Fibroblast of peridontal ligament (primary cell): ENCODE measurements at regions not wholly inside any gene's neighbourhood (a gene's known extent, or its start where the extent isn't known, plus 50 kb on each side); places are given as distances from the start of the nearest gene placed in this dataset.

Experiments
- DNase-seq: peaks from one replicate; pipeline ENCODE4 v3.0.0-alpha.2; 2010; ENCODE audit errors: extremely low read depth

DNA sequence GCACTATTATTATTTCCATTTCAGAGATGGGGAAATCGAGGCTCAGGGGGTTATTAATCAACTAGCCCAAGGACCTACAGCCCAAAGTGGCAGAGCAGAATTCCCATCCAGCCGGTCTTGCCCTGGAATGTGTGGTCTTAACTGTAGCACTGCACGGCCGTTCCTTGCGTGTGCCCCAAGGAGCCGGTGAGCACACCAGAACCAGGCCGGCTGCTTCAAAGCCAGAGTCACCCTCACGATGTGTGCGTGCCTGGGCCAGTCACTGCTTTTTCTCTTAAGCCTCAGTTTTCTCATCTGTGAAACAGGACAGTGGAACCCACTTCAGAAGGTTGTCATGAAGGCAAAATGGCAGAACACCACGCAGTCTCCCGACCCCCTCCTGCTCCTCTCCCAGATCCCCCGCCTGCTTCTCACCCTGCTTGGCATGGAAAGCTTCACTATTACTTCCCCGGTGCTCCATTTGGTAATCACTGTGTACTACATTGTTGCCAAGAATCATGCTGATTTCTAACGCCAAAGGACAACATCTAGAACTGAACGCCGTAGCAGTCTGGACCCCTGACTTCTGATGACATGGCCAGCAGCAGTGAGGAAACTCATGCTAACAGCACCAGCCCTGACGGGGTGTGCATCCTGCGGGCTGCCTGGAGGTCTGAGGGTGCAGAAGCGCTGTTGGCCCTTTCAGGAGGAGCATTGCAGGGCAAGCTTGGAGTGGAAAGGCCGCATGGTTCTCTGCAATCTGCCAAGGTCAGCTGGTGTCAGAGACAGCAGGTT, 106.8 kb upstream of the B3GAT1 start:
- no peak for DNase-seq

DNA sequence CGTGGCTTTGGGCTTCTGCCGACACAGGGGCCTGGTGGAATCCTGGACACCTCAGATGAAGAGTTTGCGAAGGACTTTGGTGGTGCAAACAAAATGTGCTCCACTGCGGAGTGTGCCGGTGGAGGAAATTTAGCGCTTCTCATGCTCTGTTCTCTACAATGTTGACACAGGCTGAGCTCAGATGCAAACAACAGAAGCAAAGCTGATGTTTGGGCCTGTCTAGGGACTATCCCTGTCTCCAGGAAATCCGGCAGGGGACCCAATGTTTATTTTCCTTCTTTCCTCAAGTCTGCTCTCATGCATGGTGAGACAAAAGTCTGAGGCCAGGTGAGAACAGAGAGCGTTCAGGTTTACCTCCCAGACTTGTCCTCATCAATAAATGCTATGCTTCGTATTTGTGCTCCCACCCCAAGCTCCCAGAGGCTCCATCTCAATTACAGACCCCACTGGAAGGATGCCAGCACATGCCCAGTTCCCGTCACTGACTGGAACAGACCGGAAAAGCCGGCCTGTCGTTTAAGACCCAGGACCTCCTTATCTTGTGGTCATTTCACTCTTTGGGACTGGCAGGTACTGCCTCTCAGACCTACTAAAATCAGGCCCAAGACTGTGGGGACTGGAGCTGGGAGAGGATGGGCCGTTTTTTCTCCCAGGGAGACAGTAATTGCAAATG, 105.7 kb upstream of the B3GAT1 start:
- no peak for DNase-seq

DNA sequence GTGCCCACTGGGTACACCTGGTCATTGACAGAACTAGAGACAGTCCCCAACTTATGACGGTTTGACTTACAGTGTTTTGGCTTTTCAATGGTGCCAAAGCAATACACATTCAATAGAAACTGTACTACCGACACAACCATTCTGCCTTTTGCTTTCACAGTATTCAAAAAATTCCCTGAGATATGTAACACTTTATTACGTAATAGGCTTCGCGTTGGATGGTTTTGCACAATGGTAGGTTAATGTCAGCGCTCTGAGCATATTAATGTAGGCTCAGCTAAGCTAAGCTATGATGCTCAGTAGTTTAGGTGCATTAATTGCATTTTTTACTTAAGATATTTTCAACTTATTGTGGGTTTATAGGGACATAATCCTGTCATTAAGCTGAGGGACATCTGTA, 105.1 kb upstream of the B3GAT1 start:
- DNase-seq: no peak

DNA sequence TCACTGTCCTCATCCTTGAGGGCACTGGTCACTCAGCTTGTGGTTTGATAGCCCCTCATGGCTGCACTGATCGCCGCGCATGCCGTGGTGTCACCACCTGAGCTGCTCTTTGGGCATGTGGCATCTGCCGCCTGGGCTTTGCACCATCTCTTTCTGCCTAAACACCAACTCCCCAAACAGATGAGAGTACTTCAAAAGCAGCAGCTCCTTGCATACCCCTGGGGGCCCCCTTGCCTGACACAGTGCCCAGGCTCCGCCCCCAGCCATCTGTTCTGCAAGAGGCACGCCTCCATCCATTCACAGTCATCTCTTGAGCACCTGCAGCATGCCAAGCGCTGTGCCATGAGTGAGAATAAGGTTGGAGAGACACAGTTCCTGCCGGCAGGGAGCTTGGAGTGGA, 104.5 kb upstream of the B3GAT1 start:
- no peak for DNase-seq

DNA sequence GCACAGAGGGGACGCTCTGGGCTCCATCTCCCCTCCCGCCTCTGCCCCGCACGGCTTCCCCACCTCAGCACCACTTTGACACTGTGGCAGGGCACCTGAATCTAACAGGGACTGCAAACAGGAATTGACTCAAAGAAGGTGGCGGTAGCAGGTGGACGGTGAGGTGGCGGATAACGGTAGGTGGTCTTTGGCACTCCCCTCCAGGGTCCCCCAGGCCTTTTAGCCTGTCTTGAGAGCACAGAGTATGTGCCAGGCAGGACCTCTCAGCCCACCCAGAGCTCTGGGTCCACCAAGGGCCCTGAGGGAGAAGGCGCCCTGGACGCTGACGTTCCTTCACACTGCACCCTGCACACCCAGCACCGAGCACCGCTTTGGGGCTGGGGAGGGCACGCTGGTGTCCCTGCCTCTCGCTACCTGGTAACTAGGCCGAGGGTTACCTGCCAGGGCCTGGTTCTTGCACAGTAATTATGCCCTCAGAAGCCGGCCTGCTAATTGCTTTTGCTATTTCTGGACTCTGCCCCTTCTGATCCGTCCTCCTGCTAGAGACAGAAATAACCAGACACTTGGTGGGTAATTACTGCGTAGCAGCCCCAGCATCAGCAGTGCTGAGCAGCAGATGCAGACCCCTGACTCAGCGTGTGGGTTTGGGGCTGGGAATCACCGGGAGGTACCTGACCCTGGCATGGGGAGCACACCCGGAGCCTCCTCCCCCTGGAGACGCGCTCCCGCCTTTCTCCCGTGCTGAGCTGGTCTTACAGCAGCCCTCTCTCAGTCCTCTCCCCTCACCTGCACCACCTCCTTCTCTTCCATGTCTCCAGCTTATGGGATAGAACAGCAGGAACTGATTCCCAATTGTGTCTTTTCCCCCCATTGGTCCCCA, 103.3 kb upstream of the B3GAT1 start:
- no peak for DNase-seq

DNA sequence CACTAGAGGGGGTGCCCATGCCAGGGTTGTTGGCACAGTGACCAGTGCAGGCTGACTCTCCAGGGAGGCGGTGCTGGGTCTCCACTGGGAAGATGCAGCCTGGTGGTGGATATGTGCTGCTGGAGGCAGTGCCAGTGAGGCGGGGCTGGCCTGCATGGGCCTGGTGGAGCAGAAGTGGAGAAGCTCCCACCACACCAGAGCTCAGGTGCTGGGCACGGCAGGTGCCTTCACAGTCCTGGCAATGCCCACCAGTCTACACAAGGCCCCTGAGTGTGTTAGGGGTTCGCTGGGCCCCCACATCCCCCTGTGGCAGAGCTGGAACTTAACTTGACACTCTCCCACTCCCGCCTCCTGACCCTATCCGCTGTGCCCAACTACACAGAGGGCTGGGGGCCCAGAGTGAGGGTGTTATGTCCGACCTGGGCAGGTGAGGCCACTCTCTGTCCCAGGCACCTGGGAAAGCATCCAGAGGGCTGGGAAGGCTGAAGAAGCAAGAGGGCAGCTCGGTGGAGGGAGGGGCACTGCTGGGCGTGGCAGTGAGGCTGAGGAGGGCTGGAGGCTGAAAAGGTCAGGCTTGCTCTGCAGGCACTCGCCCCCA, 102.4 kb upstream of the B3GAT1 start:
- DNase-seq: no peak

DNA sequence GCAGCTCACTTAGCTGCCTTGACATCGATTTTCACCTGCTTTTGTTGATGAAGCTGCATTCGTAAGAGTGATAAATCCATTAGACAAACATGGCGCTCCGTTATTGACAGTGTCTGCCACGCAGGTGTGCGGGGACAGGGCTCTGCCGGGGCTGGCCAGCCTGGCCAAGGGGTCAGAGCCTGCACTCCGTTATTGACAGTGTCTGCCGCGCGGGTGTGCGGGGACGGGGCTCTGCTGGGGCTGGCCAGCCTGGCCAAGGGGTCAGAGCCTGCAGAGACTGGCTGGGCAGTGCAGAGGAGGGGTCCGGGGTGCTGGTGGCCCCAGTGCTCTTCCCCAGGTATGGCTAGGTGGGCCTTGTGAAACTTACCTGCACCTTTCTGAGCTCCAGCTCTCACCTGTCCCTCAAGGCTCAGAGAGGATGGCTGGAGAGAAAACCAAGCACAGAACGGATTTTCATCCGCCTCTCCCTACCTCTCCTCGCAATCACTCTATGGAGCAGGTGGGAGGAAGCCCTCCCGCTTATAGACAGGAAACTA, 101.6 kb upstream of the B3GAT1 start:
- no peak for DNase-seq

DNA sequence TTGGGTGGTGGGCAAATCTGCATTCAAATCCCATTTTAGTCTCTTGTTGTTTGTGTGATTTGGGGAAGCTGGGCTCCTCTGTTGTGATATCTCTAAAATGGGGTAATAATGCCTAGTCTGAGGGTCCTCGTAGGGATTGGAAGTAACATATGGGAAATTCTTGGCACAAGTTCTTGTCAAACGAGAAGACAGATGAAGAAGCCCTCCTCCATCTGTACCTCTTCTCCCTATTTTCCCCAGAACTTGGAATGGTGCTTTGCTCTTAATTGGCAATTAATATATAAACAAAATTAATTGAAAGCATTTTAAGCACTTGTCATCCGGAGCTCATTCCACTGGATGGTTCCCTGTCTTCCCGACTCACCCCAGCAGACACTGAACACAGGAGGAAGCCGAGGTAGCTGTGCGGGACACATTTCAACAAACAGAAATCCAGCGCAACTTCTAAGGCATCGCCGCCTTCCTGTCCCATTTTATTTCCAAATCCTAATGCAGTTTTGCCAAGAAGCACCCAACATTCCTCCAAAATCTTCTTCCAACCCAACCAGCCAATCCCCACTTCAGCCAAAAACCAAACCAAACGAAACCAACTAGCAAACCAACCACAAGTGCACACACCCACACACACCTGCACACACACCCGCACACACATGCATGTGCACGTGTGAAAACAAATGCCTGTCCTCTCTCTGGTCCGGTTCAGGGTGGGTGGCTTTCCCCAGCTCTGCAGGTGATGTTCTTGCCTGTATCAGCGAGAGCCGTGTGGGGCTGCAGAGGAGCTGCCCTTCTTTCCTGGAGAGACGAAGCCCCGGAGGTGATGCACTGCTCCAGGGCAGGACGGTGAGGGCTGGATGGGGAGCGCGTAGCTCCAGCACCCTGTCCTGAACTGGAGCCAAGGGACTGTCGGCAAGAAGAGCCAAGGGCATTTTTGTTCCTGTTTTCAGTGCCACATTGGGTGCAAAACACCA, 100.8 kb upstream of the B3GAT1 start:
- no peak for DNase-seq

DNA sequence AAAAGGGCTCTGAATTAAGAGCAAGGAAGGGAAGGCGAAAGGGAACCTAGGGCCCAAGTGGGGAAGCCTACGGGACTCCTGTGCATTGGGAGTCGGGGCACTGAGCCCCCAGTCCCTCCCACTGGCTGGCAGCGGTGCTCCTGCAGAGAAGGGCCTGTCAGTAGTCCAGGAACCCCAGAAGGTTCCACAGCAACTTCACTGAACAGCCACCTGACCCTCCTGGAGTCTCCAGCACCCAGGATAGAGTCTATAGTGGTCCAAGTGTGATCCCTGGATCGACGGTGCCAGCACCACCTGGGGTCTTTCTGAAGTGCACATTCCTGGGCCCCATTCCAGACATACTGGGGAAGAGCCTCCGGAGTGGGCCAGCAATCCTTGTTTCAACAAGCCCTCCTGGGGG, 100.0 kb upstream of the B3GAT1 start:
- no peak for DNase-seq

DNA sequence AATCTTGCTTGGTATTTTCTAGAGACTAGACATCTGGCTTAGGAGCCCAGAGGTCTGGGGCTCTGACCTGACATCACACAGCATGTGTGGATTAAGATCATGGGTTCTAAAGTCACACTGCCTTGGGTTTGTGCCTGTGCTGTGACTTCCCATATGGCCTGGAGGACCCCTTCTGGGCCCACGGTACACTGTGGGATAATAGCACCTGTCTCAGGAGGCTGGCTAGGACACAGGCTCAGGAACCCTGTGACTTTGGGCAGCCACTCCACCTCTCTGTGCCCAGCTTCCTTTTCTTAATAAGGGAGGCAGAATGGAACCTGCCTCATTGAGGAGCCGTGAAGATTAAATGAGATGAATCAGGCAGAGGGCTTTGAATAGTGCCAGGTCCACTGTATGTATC, 99.2 kb upstream of the B3GAT1 start:
- DNase-seq: no peak

DNA sequence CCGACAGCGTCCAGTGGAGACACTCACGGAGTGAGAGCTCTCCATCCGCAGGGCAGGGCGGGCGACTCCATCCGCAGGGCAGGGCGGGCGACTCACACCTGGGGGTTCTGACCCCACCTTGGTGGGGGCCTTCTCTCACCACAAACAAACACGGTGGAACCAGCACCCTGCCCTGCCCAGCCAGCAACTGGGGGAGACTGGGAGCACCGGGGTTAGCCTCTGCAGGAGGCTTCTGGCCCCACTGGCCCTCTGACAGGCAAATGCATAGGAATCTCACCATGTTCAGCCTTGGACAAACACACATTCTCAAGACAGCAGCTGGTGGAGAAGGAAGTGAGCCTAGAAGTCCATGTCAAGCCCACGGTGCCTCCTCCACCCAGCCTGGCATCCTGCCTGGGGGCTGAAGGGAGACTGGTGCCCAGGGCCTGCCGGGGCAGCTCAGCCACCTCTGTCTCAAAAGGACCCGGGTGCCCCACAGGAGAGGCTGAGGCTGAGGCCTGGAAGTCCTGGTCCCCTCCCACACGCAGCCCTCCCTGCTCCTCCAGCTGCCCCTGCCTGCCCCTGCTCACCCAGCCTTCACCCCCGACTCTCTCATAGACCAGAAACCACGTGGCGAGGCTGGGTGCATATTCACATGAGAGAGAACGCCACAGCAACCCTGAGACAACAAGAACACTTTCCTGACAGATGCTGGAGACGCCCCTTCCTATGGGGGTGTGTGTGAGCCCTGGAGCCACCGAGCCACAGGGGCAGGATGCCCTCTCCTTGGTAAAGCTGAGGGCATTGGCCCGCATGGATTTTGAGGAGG, 98.4 kb upstream of the B3GAT1 start:
- no peak for DNase-seq

DNA sequence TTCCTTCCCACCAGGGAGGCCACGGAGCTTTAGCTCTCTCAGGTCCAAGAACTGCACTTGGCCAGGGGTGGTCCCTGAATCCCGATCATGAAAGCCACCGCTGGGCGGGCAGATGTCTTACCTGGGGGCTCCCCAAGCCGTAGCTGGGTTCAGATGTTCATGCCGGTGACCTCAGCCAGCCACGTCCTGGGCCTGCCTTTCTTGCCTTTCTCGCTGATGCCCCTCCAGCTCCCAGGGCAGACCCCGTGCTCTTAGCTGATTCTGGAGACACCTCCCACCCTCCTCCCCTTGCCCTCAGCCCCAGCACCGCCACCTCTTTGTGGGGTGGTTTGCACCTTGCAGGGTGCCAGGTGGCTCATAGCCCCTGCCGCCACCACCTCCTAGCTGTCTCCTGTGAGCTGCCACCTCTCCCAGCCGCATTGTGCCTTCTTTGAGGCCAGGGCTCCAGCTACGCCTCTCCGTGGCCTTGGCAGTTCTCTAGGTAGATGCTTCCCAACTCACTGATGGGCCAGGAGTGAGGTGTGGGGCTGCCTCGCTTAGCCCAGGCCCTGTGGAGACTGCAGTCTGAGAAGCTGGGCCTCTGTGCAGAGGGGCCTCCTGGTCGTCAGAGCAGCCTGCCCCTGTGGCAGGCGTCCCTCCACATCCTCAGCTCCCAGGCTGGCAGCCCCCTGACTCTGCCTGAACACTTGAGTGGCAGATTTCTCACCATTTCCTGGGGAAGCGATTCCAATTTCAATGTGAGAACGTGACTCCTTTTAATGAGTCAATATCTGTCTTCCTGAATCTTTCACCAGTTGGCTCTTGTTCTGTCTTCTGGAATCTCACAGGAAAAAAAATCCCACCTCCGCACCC, 97.6 kb upstream of the B3GAT1 start:
- DNase-seq: no peak

DNA sequence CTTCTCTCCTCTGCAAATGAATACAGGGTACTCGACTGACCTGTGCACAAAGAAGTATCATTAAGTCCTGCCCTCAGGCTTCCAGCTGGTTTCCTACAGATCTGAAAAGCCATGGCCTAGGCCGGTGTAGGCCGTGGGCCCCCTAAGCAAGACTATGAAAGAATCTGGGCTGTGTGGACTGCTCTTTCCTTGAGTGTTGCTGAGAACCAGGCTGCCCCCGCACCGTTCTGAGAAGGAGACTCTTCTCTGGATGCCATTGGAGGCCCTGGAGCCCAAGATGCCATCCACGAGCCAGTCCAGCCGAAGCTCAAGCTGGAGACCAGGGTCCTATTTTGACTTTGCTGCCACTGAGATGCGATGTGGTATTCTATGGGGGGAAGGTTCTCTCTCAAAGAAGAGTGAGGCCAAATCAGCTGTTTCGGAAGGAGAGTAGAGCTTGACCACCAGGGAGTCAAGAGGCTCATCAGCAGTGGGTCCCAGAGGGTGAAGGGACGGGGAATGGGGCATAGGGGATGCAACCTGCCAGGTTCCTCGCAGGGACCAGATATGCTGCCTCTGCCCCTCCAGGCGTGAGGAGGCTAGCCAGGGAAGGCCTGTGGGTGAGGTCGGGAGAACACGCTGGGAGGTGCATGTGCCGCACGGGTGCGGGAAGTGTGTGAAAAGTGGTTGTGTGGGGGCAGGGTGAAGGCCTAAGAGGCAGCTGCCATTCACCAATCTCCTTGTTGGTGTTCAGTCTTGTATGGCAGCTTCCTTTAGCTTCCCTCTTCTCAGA, 96.4 kb upstream of the B3GAT1 start:
- no peak for DNase-seq

DNA sequence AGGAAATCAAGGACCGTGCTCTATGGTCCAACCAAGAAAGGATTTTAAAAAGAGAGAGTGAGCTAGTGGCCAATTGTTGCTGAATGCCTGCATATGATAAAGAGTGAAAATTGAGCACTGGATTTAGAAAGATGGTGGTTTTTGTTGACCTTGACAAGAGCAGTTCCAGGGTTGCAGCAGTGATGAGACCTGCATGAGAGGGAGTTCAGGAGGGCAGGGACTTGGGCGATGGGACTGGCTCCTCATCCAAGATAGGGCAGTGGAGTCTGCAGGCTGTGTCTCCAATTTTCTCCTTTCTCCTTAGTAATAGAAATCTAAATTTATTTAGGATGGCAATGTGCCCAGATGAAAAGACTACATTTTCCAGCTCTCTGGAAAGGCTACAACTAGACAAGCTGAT, 94.0 kb upstream of the B3GAT1 start:
- DNase-seq: no peak

DNA sequence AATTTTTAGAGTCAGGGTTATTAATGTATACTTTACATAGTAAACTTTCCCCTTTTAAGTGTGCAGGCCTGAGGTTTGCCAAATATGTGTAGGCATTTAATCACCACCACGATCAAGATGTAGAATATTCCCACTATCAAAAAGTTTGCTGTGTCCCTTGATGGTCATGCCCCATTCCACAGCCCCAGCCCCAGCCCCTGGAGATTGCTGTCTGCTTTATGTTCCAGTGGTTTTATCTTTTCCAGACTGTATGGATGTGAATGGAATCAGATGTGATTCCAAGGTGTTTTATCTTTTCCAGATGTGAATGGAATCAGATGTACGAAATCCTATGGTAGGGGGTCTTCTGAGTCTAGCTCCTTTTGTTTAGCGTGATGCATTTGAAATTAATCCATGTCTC, 93.1 kb upstream of the B3GAT1 start:
- DNase-seq: no peak

DNA sequence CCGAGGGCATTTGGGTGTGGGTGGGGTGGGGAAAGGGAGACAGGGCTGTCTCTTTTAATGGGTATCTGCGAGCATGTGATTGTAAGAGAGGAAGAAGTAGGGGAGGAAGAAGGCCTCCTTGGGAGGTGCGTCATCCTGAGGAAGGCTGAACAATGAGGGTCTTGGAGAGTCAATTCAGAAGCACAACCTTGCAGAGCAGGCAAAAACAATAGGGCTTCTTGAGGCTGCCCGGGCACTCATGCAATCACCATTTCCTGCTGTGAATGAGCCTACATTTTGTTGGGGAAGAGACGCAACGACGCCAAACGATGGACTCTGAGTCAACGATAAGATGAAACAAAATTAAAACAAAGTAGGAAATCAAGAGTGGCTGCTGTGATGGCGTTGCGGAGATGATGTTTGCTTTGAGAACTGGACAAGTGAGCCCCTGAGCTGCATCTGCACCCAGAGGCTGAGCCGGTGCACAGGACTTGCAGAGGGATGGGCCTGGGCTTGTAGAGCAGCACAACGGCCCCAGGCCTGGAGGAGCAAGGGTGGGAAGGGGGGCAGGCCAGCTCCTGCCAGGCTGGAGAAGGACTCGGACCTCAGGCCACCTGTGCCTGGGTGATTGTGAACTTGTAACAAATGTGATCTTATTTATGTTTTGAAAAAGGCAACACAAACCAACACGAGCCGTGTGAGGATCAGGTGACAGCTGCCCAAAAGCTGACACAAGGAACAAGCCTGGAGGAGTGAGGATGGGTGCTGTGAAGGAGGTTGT, 92.3 kb upstream of the B3GAT1 start:
- DNase-seq: no peak

DNA sequence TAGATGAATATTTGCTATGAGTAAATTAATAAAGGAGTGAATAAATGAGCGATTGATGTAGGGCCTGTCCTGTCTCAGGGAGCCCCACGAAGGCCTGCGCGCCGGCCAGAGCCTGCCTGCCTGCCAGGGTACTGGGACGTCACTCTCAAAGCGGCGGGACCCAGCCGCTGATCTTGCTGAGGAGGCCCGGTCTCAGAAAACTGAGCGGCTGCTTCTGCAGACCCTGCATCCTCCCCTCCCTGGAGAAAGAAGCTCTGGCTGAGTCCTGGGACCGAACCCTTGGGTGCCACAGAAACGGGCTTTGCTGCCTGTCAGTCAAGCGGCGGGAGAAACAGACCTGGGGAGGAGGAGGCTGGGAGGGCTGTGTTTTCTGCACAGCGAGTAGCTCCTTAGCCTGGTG, 91.6 kb upstream of the B3GAT1 start:
- DNase-seq: no peak
